Vagina (tissue), 2 donors: ENCODE measurements at regions not wholly inside any gene's neighbourhood (a gene's known extent, or its start where the extent isn't known, plus 50 kb on each side); places are given as distances from the start of the nearest gene placed in this dataset.

Experiments used
- CTCF ChIP-seq, 3 experiments: fragments of 450-650 bp in 2 of 3; fragments of 200-600 bp in 1 of 3; sonication (generic) in 1 of 3; IDR thresholded peaks; one replicate each; pipeline ENCODE4 v1.5.1; 2017 to 2019; ENCODE audit warnings: antibody characterized with exemption in 3 of 3, mild to moderate bottlenecking in 2 of 3, moderate library complexity in 2 of 3
- POLR2A ChIP-seq, 2 donors: fragments of 450-650 bp; IDR thresholded peaks; one replicate each; pipeline ENCODE4 v1.6.1; 2017; ENCODE audit warnings: antibody characterized with exemption in 2 of 2, mild to moderate bottlenecking in 2 of 2, moderate library complexity in 2 of 2

DNA sequence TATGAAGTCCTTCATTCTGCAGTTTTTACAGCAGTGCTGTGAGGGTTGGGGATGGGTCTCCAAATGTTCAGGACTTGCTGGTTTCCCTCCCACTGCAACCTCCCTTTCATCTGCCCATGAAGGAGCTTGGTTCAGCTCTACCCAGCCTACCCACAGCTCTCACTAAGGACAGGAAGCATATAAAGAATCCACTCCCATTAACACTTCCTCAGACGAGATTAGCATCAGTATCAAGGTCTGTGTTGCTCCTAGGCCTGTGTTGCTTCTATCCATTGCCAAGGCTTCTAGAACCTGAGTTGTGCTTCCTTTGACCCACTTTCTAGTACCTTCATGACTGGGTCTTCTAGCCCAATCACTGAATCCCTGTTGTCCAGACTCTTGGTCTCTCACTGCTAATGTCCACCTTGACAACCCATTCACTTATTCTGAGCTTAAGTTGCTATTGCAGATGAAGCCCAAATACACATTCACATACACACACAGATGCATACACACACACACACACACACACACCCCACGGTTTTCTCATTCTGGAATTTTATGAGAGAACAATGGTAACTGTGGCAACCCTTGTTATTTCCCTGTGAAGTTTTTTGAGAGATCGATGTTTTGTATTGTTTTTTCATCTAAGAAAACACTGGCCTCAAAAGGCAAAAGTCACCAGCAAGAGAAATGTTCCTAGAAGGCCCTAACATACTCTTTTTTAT, 248.1 kb downstream of the MTERF1 start:
- TF ChIP-seq CTCF (IDR thresholded peaks at IDR 0.05) (no peak), POLR2A (IDR thresholded peaks at IDR 0.05) (no peak)
